Panc1 (cell line): ENCODE measurements at regions not wholly inside any gene's neighbourhood (a gene's known extent, or its start where the extent isn't known, plus 50 kb on each side); places are given as distances from the start of the nearest gene placed in this dataset.

Experiments
- POLR2AphosphoS5 ChIP-seq: IDR thresholded peaks from 2 replicates; pipeline ENCODE4 v1.6.1; 2012; ENCODE audit warnings: mild to moderate bottlenecking, low read depth, low read length, moderate library complexity
- REST ChIP-seq, 2 experiments: IDR thresholded peaks; 2 replicates each; pipeline ENCODE4 v1.6.1; 2011 to 2012; ENCODE audit warnings: low read depth in 2 of 2, control low read depth in 1 of 2, low read length in 1 of 2, mild to moderate bottlenecking in 1 of 2, moderate library complexity in 1 of 2; ENCODE audit not compliant: insufficient read depth in 1 of 2
- SIN3A ChIP-seq: IDR thresholded peaks from 2 replicates; pipeline ENCODE4 v1.6.1; 2012; ENCODE audit warnings: low read depth, mild to moderate bottlenecking, low read length, moderate library complexity, borderline replicate concordance; ENCODE audit not compliant: insufficient read depth
- TCF7L2 ChIP-seq: IDR thresholded peaks from 2 replicates; pipeline ENCODE4 v1.6.1; 2011; ENCODE audit warnings: mild to moderate bottlenecking, low read depth, low read length, inconsistent platforms
- TF ChIP-seq, protein P1 (sequence below): fragments of 450-650 bp; IDR thresholded peaks from 2 replicates; pipeline ENCODE4 v1.5.1; 2017; ENCODE audit warnings: mild to moderate bottlenecking

GRCh38 chr20:58565461-58566175 lies 50.4 kb upstream of the APCDD1L start:
- TF ChIP-seq, protein P1, sequence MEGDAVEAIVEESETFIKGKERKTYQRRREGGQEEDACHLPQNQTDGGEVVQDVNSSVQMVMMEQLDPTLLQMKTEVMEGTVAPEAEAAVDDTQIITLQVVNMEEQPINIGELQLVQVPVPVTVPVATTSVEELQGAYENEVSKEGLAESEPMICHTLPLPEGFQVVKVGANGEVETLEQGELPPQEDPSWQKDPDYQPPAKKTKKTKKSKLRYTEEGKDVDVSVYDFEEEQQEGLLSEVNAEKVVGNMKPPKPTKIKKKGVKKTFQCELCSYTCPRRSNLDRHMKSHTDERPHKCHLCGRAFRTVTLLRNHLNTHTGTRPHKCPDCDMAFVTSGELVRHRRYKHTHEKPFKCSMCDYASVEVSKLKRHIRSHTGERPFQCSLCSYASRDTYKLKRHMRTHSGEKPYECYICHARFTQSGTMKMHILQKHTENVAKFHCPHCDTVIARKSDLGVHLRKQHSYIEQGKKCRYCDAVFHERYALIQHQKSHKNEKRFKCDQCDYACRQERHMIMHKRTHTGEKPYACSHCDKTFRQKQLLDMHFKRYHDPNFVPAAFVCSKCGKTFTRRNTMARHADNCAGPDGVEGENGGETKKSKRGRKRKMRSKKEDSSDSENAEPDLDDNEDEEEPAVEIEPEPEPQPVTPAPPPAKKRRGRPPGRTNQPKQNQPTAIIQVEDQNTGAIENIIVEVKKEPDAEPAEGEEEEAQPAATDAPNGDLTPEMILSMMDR: no peak
- TF ChIP-seq POLR2AphosphoS5: no peak
- no peak for TF ChIP-seq REST (IDR thresholded peaks at IDR 0.05; ENCODE audit: insufficient read depth in 1 of 2, low read depth in 2 of 2, low read length in 1 of 2)
- no peak for TF ChIP-seq SIN3A
- TF ChIP-seq TCF7L2: no peak
